GM12892 (cell line): ENCODE measurements at regions not wholly inside any gene's neighbourhood (a gene's known extent, or its start where the extent isn't known, plus 50 kb on each side); places are given as distances from the start of the nearest gene placed in this dataset.

ENCODE experiments used
- POLR2A ChIP-seq: IDR thresholded peaks from 2 replicates; pipeline ENCODE4 v1.6.1; 2011; ENCODE audit warnings: low read depth, low read length, control low read depth
- POLR2AphosphoS5 ChIP-seq: IDR thresholded peaks from 2 replicates; pipeline ENCODE4 v1.6.1; 2011; ENCODE audit warnings: low read depth, low read length, control low read depth

- TF ChIP-seq POLR2AphosphoS5, result no peak
- TF ChIP-seq POLR2A, result no peak
These were observed 112.9 kb upstream of the ZEB2 start for GRCh38 chr2:144632809-144633208.
